Panc1 (cell line): ENCODE measurements at regions not wholly inside any gene's neighbourhood (a gene's known extent, or its start where the extent isn't known, plus 50 kb on each side); places are given as distances from the start of the nearest gene placed in this dataset.

Experiments used
- POLR2AphosphoS5 ChIP-seq: IDR thresholded peaks from 2 replicates; pipeline ENCODE4 v1.6.1; 2012; ENCODE audit warnings: mild to moderate bottlenecking, low read depth, low read length, moderate library complexity
- SIN3A ChIP-seq: IDR thresholded peaks from 2 replicates; pipeline ENCODE4 v1.6.1; 2012; ENCODE audit warnings: low read depth, mild to moderate bottlenecking, low read length, moderate library complexity, borderline replicate concordance; ENCODE audit not compliant: insufficient read depth
- TF ChIP-seq, protein P1 (sequence below): fragments of 450-650 bp; IDR thresholded peaks from 2 replicates; pipeline ENCODE4 v1.5.1; 2017; ENCODE audit warnings: mild to moderate bottlenecking
- TF ChIP-seq, protein P2 (sequence below), 2 experiments: IDR thresholded peaks; 2 replicates each; pipeline ENCODE4 v1.6.1; 2011 to 2012; ENCODE audit warnings: low read depth in 2 of 2, control low read depth in 1 of 2, low read length in 1 of 2, mild to moderate bottlenecking in 1 of 2, moderate library complexity in 1 of 2; ENCODE audit not compliant: insufficient read depth in 1 of 2

DNA sequence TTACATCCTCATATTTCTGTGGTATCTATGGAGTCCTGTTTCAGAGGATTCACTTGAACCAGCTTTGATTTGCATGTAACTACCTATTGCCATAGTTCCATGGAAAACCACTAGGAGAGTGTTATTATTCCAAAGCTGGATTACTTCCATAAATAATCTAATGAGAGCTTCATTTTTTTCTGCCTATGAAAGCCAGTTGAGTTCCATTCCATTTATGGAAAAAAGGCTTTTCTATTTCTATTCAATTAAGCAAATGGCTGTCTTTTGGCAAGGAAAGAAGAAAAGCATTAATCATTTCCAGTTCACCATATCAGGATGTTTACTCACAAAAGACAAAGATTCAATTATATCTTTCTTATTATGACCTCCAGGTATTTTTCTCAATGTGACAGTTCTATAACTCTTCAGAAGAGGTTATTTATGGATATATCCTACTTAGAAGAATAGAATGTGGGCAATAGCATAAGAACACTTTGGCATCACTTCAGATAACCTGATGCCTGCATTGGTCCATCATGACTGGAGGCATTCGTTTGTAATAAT lies 259.9 kb upstream of the ZPLD1 start:
- TF ChIP-seq, protein P1, sequence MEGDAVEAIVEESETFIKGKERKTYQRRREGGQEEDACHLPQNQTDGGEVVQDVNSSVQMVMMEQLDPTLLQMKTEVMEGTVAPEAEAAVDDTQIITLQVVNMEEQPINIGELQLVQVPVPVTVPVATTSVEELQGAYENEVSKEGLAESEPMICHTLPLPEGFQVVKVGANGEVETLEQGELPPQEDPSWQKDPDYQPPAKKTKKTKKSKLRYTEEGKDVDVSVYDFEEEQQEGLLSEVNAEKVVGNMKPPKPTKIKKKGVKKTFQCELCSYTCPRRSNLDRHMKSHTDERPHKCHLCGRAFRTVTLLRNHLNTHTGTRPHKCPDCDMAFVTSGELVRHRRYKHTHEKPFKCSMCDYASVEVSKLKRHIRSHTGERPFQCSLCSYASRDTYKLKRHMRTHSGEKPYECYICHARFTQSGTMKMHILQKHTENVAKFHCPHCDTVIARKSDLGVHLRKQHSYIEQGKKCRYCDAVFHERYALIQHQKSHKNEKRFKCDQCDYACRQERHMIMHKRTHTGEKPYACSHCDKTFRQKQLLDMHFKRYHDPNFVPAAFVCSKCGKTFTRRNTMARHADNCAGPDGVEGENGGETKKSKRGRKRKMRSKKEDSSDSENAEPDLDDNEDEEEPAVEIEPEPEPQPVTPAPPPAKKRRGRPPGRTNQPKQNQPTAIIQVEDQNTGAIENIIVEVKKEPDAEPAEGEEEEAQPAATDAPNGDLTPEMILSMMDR = no peak
- TF ChIP-seq POLR2AphosphoS5 (no peak), SIN3A (no peak)
- TF ChIP-seq, protein P2, sequence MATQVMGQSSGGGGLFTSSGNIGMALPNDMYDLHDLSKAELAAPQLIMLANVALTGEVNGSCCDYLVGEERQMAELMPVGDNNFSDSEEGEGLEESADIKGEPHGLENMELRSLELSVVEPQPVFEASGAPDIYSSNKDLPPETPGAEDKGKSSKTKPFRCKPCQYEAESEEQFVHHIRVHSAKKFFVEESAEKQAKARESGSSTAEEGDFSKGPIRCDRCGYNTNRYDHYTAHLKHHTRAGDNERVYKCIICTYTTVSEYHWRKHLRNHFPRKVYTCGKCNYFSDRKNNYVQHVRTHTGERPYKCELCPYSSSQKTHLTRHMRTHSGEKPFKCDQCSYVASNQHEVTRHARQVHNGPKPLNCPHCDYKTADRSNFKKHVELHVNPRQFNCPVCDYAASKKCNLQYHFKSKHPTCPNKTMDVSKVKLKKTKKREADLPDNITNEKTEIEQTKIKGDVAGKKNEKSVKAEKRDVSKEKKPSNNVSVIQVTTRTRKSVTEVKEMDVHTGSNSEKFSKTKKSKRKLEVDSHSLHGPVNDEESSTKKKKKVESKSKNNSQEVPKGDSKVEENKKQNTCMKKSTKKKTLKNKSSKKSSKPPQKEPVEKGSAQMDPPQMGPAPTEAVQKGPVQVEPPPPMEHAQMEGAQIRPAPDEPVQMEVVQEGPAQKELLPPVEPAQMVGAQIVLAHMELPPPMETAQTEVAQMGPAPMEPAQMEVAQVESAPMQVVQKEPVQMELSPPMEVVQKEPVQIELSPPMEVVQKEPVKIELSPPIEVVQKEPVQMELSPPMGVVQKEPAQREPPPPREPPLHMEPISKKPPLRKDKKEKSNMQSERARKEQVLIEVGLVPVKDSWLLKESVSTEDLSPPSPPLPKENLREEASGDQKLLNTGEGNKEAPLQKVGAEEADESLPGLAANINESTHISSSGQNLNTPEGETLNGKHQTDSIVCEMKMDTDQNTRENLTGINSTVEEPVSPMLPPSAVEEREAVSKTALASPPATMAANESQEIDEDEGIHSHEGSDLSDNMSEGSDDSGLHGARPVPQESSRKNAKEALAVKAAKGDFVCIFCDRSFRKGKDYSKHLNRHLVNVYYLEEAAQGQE (IDR thresholded peaks at IDR 0.05; ENCODE audit: insufficient read depth in 1 of 2, low read depth in 2 of 2, low read length in 1 of 2) = no peak
